ENCODE measurements at regions not wholly inside any gene's neighbourhood (a gene's known extent, or its start where the extent isn't known, plus 50 kb on each side); places are given as distances from the start of the nearest gene placed in this dataset.

DNA sequence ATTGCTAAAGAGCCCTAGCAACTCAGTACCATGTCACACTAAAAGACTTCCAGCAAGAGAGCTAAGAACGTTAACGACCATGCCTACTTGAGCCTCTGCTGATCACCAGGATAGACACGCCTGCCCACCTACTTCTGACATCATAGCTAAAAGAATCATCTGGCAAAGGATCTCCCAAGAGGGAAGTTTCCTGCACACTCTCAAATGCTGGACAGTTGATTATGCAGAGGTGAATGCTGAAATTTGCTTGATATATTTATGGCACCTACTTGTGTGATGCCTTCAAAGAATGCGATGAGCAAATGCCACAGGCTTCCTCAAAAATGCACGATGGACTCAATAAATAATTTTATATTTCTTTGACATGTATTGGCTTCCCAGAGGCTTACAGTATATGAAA is 113.6 kb downstream of the GALC start:
- no peak for DNase-seq

DNA sequence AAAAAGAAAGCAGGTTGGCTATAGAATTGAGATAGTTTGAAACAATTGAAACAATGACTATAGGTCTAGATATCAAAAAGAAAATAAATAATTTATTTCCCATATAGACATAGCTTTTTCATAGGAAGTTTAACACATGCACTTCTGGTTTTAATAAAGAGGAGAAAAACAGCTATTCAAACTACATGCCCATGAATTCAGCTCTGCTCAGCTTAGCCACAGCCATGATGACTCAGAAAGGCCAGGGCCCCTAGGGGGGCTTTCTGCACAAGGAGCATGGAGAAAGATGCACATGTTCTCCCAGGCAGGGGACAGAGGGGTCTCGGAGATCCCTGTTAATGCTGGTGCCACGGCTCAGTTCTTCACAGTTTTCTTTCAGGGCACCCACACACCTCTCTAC is 114.0 kb downstream of the GALC start:
- DNase-seq: no peak

DNA sequence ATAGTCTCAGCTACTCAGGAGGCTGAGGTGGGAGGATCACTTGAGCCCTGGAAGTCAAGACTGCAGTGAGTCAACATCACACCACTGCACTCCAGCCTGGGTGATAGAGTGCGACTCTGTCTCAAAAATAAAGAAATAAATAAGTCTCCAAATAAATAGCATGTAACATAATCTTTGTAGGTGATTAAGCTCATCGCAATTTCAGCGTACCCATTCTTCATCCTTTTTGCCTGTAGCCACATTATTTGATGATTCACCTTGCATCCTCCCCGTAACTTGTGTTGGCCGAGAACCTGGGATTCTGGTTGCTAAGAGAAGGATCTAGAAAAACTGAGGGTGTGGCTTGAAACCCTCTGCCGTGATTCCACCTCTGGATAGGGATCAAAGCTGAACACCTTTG is 115.1 kb downstream of the GALC start:
- DNase-seq: no peak

DNA sequence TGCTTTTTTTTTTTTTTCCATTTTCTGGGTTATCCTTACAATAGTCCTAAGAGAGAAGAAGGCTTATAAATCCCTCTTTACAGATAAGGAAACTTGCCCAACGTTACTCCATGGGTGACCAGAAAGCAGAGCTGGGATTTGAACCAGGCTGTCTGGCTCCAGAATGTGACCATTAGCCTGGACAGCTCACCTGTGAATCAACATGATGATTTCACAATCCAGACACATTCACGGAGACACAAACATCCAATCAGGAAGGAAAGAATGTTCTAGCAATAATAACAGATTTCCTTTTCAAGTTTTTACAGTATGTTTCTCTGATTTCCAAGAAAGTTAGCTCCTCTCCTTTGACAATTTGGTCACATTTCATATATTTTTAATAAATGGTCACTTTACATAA is 118.3 kb downstream of the GALC start:
- no peak for DNase-seq

DNA sequence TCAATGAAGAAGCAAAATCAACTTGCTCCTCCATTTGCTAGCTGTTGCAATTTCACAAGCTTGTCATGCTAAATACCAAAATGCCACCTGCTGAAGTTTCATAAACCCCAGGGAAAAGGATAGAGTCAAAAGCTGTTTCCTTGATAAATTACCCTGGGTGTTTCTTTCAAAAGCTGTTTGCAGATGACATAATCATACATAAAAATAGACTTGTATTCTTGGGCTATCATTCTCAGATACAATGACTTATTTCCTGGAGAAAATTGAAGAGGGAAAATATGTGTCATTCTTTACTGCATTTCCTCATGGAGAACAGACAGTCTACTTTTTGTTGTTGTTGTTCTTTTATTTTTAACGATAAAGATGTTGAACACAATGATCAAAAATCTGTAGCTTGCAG is 119.2 kb downstream of the GALC start:
- no peak for DNase-seq

DNA sequence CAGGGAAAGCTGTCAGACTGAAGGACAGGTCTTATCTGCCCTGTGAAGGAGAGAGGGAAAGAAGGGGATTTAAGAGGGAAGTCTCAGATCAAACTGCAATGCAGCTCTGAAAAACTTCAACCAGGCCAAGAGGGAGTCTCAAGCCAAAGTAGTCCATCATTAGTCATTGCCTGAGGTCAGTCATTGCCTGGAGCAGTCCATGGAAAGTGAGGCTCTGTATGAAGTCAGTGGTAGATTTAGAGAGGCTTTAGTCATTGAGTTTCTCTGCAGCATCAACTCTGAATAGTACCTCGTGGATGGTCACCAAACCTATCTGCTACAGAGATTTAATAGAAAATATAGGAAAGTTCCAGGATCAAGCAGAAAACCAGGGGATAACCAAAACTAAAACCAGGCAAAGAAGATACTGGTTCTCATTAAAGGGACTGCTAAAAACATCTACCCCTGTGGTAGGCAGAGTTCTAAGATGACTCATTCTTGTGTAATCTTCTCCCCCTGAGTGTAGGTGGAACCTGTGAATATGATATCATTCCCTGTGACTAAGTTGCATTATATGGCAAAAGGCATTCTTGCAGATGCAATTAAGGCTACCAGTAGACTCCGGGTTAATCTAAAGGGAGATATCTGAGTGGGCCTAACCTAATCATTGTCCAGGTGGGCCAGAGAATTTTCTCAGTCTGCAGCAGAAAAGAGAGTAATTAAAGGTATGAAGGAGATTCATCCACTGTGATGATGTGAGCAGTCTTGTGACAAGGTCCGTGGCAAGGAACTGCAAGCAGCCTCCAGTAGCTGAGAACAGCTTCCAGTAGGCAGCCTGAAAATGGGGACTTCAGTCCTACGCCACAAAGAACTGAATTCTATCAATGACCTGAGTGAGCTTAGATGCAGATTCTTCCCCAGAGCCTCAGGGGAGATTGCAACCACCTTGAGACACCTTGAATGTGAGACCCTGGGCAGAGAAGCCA is 123.1 kb downstream of the GALC start:
- DNase-seq: no peak

DNA sequence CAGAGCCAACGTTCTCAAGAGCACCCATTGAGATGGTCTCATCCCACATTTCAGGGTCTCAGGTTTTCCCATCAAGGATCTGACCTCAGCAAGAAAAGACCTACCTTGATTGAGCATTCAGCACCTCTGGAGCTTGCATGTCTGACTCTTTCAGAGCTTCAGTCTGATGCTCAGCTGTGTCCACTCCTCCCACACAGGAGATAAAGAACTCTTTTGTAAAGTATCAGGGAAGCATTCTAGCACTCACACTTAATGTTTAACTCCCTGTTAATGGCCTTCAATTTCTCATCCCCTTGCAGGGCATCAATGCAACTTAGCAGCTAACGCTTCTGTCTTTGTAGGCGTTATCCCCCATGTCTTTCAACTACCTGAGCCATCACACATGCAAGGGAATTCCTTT is 124.1 kb downstream of the GALC start:
- DNase-seq: no peak

DNA sequence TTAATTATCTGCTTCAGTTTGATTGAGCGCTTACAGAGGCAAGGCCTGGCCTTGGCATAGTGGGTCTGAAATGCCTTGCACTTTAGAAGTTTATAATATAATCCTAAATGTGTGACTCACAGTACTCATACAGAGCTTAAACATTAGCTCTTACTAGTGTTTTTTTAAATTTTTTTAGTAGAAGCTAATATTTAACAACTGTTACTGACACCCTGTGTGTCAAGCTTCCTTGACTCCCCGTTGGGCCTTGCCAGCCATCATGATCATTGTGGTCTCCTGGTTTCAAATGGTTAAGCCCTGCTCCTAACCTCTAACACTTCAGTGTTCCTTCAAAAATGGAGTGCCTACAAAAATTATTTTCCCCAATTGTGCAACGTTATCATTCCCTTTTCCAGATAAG is 126.9 kb downstream of the GALC start:
- no peak for DNase-seq

DNA sequence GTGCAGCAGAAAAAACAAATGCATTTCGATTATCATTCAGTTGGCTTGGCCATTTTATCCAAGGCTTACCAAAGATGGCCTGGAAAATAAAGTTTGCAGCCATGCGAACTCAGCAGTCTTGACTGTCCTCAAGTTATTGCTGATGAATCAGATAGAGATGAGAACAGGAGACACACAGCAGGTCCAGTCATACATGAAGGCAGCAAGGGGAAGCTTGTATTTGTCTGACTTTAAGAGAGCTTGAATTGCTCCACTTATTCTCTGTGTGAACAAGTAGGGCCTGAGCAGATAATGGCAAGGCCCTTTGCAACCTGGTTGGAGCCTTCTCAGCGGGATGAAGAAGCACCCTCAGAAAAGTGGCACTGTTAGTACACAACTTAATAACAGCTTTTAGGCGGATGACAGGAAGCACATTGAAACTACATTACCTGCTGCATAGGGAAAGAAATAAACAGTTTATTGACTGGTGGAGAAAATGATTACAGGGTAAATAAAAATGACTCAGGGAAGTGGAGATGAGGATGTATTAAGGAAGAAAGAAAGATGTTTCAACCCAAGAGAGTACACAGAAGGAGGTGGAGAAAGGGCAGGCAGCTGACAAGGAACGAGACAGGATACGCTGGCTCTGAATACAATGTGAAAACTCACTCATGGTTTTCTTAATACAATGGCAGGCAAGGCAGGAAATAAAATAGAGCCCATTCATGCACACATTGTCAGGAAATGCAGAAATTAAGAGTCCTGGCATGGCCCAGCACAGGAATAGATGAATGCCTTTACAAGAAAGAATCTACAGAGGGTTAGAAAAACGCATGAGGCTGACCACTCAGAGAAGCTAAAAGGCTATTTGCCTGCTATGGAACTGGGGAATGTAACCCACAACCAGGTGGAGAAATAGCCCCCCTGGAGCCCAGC is 128.4 kb downstream of the GALC start:
- no peak for DNase-seq

DNA sequence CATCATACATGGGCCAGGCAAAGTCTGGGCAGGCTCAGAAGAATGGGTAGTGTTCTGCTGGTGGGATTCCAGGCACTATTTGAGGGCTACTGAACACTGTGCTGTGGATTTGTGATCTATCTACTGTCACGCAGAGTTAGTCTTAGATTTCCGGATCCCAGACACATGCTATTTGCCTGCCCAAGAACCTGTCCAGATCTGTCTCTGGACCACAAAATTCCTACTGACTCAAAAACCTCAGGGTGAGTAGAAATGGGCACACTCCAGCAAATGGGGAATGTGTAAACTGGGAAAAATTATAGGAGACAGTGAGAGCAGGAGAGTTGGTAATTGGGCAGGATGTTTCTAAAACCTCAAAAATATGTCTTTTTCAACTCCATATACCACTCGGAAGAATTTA is 129.9 kb downstream of the GALC start:
- DNase-seq: no peak

DNA sequence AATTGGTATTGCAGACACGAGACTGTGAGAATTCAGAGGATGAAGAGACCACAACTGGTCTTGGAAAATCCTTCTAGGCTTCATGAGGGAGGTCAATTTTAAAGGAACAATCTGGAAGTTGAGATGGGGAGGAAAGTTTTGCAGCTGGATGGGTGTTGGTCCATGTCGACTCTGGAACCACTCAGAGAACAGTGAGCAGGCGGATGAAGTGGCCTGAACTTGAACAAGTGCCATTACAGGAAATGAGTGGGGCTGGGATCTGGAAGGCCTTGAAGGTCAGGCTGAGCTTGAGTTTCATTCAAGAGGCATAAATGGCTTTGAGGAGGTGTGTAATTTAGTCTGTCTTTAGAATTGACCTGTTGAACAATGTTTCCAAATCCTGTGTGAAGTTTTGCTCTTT is 140.9 kb downstream of the GALC start:
- no peak for DNase-seq

DNA sequence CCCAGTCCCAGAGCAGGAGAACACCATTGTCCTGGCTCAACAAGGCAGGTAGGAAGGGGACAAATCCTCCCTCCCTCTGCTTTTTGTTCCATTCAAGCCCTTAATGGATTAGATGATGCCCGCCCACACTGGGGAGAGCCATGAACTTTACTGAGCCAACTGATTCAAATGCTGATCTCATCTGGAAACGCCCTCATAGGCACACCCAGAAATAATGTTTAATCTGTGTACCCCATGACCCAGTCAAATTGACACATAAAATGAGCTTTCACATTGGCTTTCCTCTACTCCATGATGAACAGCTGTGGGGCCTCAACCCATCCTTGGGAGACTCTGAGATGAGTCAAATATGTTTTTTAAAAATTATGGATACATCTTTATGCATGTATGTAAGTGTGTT is 141.8 kb downstream of the GALC start:
- no peak for DNase-seq

DNA sequence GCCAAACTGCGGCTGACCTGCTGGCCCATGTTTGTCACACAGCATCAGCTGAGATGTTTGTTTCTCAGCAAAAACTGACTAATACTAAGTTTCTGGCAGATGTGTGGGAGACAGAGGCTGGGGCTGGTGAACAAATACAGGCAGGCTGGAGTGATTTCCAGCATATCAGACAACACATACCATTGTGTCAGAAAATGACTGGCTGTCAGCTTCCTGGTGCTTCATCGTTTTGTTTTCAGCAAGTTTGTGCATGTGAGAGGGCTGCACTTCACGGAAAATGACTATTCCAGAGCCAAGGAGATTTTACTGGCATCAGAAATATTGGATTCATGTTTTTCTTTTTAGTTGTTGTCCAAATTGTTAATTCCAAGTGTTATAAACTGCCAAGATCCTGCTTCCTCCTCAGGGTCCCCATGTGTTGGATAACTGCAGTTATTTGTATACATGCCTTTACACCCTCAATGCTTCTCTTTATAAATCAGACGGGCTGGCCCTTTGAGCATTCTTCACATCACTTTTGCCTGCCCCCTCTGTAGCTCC is 145.7 kb downstream of the GALC start:
- no peak for DNase-seq

DNA sequence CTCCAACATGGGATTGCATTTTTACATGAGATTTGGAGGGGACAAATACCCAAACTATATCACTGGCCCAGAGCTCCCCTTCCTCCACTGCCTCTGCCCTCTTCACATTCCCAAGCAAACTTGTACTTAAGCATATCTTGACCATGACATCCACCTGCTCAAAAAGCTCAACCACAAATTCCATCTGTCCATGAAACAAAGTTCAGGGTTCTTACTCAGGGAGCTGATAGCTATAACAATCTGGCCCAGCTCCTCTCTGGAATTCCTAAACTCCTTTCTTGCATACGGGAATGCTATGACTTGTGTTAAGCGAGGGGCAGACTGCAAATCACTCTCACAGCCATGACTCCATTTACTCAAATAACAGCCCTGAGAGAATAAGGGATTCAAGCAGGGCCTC is 152.1 kb downstream of the GALC start:
- DNase-seq: no peak

DNA sequence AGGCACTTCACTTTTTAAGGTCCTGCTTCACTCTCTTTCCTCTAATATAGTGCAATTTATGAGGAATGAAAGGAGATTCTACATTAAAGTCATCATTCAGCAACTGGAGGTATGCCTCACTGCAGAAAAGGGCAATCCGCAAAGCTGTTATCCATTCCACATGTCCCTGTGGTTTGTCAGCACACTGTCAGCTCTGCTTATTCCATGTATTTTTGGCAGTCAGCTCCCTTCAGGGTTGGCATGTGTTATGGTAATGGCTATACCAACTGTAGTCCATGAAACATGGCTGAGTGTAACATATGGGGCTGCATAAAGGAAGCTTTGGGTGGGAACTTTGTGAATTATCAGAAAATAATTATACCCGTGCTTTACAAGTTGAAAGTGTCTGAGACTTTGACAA is 154.1 kb downstream of the GALC start:
- no peak for DNase-seq

DNA sequence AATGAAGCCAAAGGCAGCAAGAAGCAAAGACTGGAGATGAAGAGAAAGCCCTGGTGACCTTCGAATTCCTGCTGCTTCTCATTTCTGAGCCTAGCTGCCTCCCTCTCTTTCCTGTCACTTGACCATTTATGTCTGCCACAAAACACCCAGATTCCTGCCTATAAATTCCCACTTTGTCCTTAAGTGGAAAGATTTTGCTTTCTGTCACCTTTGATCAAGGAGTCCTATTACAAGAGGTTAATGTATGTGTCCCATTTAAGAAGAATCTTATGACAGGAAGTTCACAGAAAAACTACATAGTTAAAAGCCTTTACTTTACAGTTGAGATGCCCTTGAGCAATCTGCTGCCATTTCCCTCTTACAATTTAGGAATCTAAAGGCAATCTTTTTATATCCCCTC is 155.7 kb downstream of the GALC start:
- DNase-seq: no peak

DNA sequence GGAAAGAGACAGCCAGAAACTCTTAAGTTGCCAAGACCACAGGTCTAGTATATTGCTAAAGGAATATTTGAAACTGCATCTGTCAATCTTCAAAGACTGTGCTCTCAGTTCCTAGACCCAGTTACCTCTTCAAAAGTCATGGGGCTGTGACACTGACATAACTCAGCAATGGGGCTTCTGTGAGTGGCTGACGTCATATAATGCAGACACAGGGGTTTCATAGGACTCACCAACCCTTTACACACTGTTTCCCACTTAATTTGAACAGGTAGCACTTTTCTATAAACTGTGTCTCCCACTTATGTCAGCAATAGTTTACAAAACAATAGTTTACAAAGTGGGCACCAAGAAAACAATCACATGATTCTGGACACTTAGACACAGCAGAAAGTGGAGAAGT is 158.4 kb downstream of the GALC start:
- no peak for DNase-seq

DNA sequence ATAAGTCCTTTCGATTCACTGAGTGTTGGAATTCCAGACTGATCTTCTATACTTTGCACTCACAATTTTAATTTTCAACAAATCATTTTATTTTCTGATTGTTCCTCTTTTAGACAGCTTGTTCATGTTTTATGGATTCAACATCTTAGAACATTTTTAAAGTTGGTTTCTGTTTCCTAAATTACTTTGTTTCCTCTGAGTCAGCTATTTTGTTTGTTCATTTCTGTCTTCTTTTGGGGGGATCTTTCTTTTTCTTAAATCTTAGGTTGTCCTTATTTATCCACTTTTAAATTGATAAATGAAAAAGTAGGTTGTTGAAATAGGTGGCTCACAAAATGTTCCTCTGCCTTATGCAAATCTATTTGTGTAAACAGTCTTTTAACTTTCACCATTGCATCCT is 160.0 kb downstream of the GALC start:
- no peak for DNase-seq

DNA sequence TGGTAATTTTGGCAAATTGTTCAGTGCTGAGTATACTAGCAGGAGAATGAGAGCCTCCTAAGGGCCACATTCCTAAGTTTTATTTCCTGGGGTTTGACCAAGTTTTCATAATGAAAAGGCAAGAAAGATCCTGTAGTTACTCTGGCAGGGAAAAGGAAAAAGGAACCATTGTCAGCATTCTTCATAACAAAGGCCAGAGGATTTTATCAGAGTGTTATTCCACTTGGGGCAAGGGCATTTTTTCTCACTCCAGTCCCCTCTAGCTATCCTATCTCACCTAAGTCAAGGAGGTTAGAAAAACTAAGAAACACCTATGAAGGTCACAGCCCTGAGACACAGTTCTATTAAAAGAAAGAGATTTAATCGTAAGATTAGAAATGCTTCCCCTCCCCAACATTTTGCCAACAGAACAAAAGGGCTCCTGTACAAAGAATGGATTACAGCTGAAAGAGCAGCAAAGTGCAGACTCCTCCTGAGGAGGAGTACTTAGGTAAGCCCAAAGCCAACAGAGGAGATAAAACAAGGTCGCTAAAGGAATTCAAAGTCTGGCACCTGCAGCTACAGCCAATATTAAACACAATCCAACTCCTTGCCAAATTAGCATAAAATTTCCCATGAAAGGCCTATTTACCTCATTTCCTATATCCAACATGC is 162.4 kb downstream of the GALC start:
- no peak for DNase-seq

DNA sequence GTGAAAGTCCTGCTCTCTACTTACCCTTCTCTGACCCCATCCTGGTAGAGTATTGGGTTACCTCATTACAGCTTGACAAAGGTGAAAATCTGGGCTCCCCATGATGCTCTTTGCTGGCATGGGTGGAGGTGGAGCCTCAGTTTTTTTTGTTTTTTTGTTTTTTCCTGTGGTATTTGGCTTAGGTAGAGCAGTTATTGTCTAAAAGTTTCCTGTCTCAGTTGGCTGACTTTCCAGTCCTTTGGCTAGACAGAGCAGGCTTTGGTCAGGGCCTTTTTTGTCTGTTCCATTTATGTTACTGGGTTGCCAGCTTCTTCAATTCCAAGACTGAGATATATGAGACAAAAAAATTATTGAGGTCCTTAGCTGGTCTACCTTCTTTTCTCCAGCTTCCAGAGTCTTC is 163.4 kb downstream of the GALC start:
- DNase-seq: no peak

DNA sequence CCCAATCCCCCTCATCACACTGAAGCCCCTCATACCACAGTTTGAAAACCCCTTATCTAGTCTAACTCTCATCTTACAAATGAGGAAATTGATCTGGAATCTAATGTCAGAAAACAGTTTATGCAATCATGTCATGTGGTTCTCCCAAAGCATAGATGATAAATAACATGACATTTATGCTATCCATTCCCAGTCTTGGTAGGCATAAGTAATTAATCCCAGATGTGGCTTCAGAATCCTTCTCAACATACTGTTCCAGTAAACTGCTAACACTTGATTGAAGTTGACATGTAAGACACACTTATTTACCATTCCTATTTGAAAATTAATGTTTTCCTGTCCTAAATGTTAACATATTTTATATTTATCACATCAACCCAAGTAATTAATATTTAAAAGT is 168.7 kb downstream of the GALC start:
- no peak for DNase-seq

DNA sequence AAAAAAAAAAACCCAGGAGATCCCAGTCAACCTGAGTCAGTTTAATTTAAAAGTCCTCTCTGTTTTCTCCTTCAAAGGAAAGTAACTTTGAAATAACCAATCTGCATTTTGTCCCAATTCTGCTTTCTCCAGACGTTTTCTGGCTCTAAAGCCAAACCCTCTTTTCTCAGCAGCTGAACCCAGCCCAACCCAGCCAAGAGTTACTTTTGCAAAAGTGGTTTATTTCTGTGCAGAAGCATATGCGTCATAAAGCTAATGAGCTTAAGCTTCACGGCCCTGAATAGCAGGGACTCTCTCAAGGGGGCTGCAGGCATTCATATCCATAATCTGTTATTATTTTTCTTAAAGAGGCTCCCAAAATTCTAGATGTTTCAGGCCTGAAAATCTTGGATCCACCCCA is 176.6 kb downstream of the GALC start:
- no peak for DNase-seq

DNA sequence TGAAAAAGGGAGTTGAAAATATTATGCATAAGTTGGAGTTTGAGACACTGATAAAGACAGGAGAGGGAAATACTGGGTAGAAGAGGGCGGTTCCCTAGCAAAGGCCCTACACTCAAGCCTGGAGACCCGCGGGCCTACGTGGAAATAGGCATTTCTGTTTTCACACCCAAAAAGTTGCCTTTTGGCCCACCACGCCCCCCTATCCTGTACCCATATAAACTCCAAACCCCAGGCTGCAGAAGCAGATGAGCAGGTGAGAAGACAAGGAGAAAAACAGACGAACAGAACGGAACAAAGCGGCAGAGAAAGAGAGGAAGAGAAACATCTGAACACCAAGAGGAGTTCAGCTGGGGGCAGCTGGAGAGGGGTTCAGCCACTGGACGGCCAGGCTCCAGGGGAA is 177.9 kb downstream of the GALC start:
- DNase-seq: no peak
